Mucosa of rectum (tissue), 2 donors: ENCODE measurements at regions not wholly inside any gene's neighbourhood (a gene's known extent, or its start where the extent isn't known, plus 50 kb on each side); places are given as distances from the start of the nearest gene placed in this dataset.
"Not testable (repeated sequence)": the region's sequence is repeated elsewhere in the genome, so short reads cannot be mapped to it uniquely, and the experiment has no call there.

Experiments
- H3K27ac ChIP-seq, 2 donors: one replicate each; pipeline ENCODE4 v1.7.0; 2013; ENCODE audit warnings: inconsistent platforms in 2 of 2, low read depth in 2 of 2, low read length in 2 of 2
- H3K27me3 ChIP-seq, 2 donors: one replicate each; pipeline ENCODE4 v1.7.0; 2013; ENCODE audit warnings: low read length in 2 of 2; ENCODE audit not compliant: control insufficient read depth in 2 of 2, insufficient read depth in 2 of 2
- H3K36me3 ChIP-seq, 2 donors: one replicate each; pipeline ENCODE4 v1.7.0; 2013; ENCODE audit warnings: low read length in 2 of 2; ENCODE audit not compliant: control insufficient read depth in 2 of 2, insufficient read depth in 2 of 2
- H3K4me1 ChIP-seq, 2 donors: one replicate each; pipeline ENCODE4 v1.7.0; 2013; ENCODE audit warnings: low read length in 2 of 2, mild to moderate bottlenecking in 1 of 2; ENCODE audit not compliant: control insufficient read depth in 2 of 2, insufficient read depth in 2 of 2
- H3K4me3 ChIP-seq, 2 donors: one replicate each; pipeline ENCODE4 v1.7.0; 2013; ENCODE audit warnings: low read length in 2 of 2
- H3K9ac ChIP-seq, 2 donors: one replicate each; pipeline ENCODE4 v1.7.0; 2013; ENCODE audit warnings: low read length in 2 of 2, low read depth in 1 of 2, mild to moderate bottlenecking in 1 of 2
- H3K9me3 ChIP-seq, 2 donors: one replicate each; pipeline ENCODE4 v1.7.0; 2013; ENCODE audit warnings: low read length in 2 of 2; ENCODE audit not compliant: control insufficient read depth in 2 of 2
- donor health status: healthy.
- donor health status: Normal muscosa, but diverticular disease.

- H3K4me1 ChIP-seq = no peaks in the 10 kb centered on the region
- H3K27me3 ChIP-seq = no peaks in the 10 kb centered on the region
- H3K27ac ChIP-seq = no peak overlapping the region
- no peaks in the 10 kb centered on the region for H3K9me3 ChIP-seq
- H3K36me3 ChIP-seq = no peaks in the 10 kb centered on the region
- no peak overlapping the region for H3K9ac ChIP-seq
- no peak overlapping the region for H3K4me3 ChIP-seq
Observed at GRCh38 chr4:134879019-134879418, 677.4 kb upstream of the PABPC4L start.

- Histone ChIP-seq H3K9me3 (no peaks in the 10 kb centered on the region), H3K9ac (no peak overlapping the region), H3K27me3 (no peaks in the 10 kb centered on the region), H3K36me3 (no peaks in the 10 kb centered on the region), H3K27ac (no peak overlapping the region), H3K4me3 (no peak overlapping the region), H3K4me1 (no peaks in the 10 kb centered on the region)
Observed at GRCh38 chr4:134867027-134867426, 665.4 kb upstream of the PABPC4L start.

GRCh38 chr4:134865675-134866074 lies 664.1 kb upstream of the PABPC4L start:
- no peak overlapping the region for H3K9ac ChIP-seq
- H3K36me3 ChIP-seq = no peaks in the 10 kb centered on the region
- no peak overlapping the region for H3K27ac ChIP-seq
- no peaks in the 10 kb centered on the region for H3K4me1 ChIP-seq
- no peaks in the 10 kb centered on the region for H3K9me3 ChIP-seq
- no peak overlapping the region for H3K4me3 ChIP-seq
- no peaks in the 10 kb centered on the region for H3K27me3 ChIP-seq

- no peaks in the 10 kb centered on the region for H3K27me3 ChIP-seq
- H3K4me3 ChIP-seq = no peak overlapping the region
- H3K36me3 ChIP-seq = no peaks in the 10 kb centered on the region
- H3K9ac ChIP-seq = no peak overlapping the region
- H3K27ac ChIP-seq = no peak overlapping the region
- no peaks in the 10 kb centered on the region for H3K9me3 ChIP-seq
- H3K4me1 ChIP-seq = no peaks in the 10 kb centered on the region
Observed at GRCh38 chr4:134862116-134862515, 660.5 kb upstream of the PABPC4L start.

- no peaks in the 10 kb centered on the region for H3K36me3 ChIP-seq
- H3K27me3 ChIP-seq = no peaks in the 10 kb centered on the region
- no peaks in the 10 kb centered on the region for H3K4me1 ChIP-seq
- no peak overlapping the region for H3K4me3 ChIP-seq
- no peak overlapping the region for H3K27ac ChIP-seq
- H3K9ac ChIP-seq = no peak overlapping the region
- no peaks in the 10 kb centered on the region for H3K9me3 ChIP-seq
Observed at GRCh38 chr4:134848681-134849080, 647.1 kb upstream of the PABPC4L start.

- H3K9ac ChIP-seq, H3K27me3 ChIP-seq, H3K9me3 ChIP-seq: not testable (repeated sequence)
Observed at GRCh38 chr4:134830741-134831140, 629.2 kb upstream of the PABPC4L start.

GRCh38 chr4:134812611-134813010 lies 611.0 kb upstream of the PABPC4L start:
- H3K27ac ChIP-seq = no peak overlapping the region
- no peaks in the 10 kb centered on the region for H3K27me3 ChIP-seq
- H3K4me1 ChIP-seq = no peaks in the 10 kb centered on the region
- no peak overlapping the region for H3K4me3 ChIP-seq
- no peak overlapping the region for H3K9ac ChIP-seq
- no peaks in the 10 kb centered on the region for H3K36me3 ChIP-seq
- H3K9me3 ChIP-seq = no peaks in the 10 kb centered on the region

More at GRCh38 chr4:134830741-134831140, 629.2 kb upstream of the PABPC4L start:
- not testable (repeated sequence) for H3K27ac ChIP-seq, H3K36me3 ChIP-seq, H3K4me3 ChIP-seq, H3K4me1 ChIP-seq

GRCh38 chr4:134807231-134807745 lies 605.7 kb upstream of the PABPC4L start:
- Histone ChIP-seq H3K27me3 (no peaks in the 10 kb centered on the region), H3K36me3 (no peaks in the 10 kb centered on the region), H3K4me1 (no peaks in the 10 kb centered on the region), H3K9ac (no peak overlapping the region), H3K9me3 (no peaks in the 10 kb centered on the region), H3K27ac (no peak overlapping the region), H3K4me3 (no peak overlapping the region)

GRCh38 chr4:134798573-134798972 lies 597.0 kb upstream of the PABPC4L start:
- Histone ChIP-seq H3K4me1 (no peaks in the 10 kb centered on the region), H3K27me3 (no peaks in the 10 kb centered on the region), H3K4me3 (no peak overlapping the region), H3K27ac (no peak overlapping the region), H3K9ac (no peak overlapping the region), H3K9me3 (no peaks in the 10 kb centered on the region), H3K36me3 (no peaks in the 10 kb centered on the region)

GRCh38 chr4:134787315-134787714 lies 585.7 kb upstream of the PABPC4L start:
- Histone ChIP-seq H3K27me3 (no peaks in the 10 kb centered on the region), H3K4me1 (no peaks in the 10 kb centered on the region), H3K27ac (no peak overlapping the region), H3K9me3 (no peaks in the 10 kb centered on the region), H3K36me3 (no peaks in the 10 kb centered on the region), H3K9ac (no peak overlapping the region), H3K4me3 (no peak overlapping the region)

- Histone ChIP-seq H3K27ac (no peak overlapping the region), H3K9me3 (no peaks in the 10 kb centered on the region), H3K27me3 (no peaks in the 10 kb centered on the region), H3K4me3 (no peak overlapping the region), H3K9ac (no peak overlapping the region), H3K36me3 (no peaks in the 10 kb centered on the region), H3K4me1 (no peaks in the 10 kb centered on the region)
Observed at GRCh38 chr4:134780244-134780643, 578.7 kb upstream of the PABPC4L start.
